WI38 (cell line): ENCODE measurements at regions not wholly inside any gene's neighbourhood (a gene's known extent, or its start where the extent isn't known, plus 50 kb on each side); places are given as distances from the start of the nearest gene placed in this dataset.

ENCODE experiments used
- H3K4me3 ChIP-seq: 2 replicates; pipeline ENCODE4 v1.5.1; 2011; ENCODE audit warnings: low read depth, mild to moderate bottlenecking, control low read depth, low read length
- CTCF ChIP-seq: IDR thresholded peaks from 2 replicates; pipeline ENCODE4 v1.5.1; 2012; ENCODE audit warnings: low read depth, mild to moderate bottlenecking, control low read depth, low read length

- H3K4me3 ChIP-seq, result no peak overlapping the region
- TF ChIP-seq CTCF, result no peak
Measured at GRCh38 chr22:22825213-22825593, 62.4 kb upstream of the IGLL5 start.

GRCh38 chr22:22827187-22827939 is 60.3 kb upstream of the IGLL5 start:
- no peak for TF ChIP-seq CTCF

GRCh38 chr22:22830193-22830592 is 57.4 kb upstream of the IGLL5 start:
- TF ChIP-seq CTCF, result no peak
- H3K4me3 ChIP-seq, result no peak overlapping the region

More at GRCh38 chr22:22827187-22827939, 60.3 kb upstream of the IGLL5 start:
- no peak overlapping the region for H3K4me3 ChIP-seq

- no peak overlapping the region for H3K4me3 ChIP-seq
- no peak for TF ChIP-seq CTCF
Measured at GRCh38 chr22:22830957-22831688, 56.5 kb upstream of the IGLL5 start.

GRCh38 chr22:22833059-22833458 is 54.6 kb upstream of the IGLL5 start:
- TF ChIP-seq CTCF, result no peak

GRCh38 chr22:22833488-22833887 is 54.1 kb upstream of the IGLL5 start:
- no peak overlapping the region for H3K4me3 ChIP-seq
- TF ChIP-seq CTCF, result no peak

More at GRCh38 chr22:22833059-22833458, 54.6 kb upstream of the IGLL5 start:
- H3K4me3 ChIP-seq, result no peak overlapping the region

- TF ChIP-seq CTCF, result no peak
- H3K4me3 ChIP-seq, result no peak overlapping the region
Measured at GRCh38 chr22:22834204-22834603, 53.4 kb upstream of the IGLL5 start.
